Ishikawa (cell line): ENCODE measurements at regions not wholly inside any gene's neighbourhood (a gene's known extent, or its start where the extent isn't known, plus 50 kb on each side); places are given as distances from the start of the nearest gene placed in this dataset.

Experiments used
- CEBPB ChIP-seq: IDR thresholded peaks from 2 replicates; pipeline ENCODE4 v1.6.1; 2012
- CREB1 ChIP-seq: IDR thresholded peaks from 2 replicates; pipeline ENCODE4 v1.6.1; 2012; ENCODE audit warnings: low read depth
- EGR1 ChIP-seq: IDR thresholded peaks from 2 replicates; pipeline ENCODE4 v1.6.1; 2012
- EP300 ChIP-seq: IDR thresholded peaks from 2 replicates; pipeline ENCODE4 v1.6.1; 2012; ENCODE audit warnings: borderline replicate concordance
- FOXM1 ChIP-seq: IDR thresholded peaks from 2 replicates; pipeline ENCODE4 v1.6.1; 2012; ENCODE audit warnings: low read depth, borderline replicate concordance
- NFIC ChIP-seq: IDR thresholded peaks from 2 replicates; pipeline ENCODE4 v1.6.1; 2012
- RAD21 ChIP-seq: IDR thresholded peaks from 2 replicates; pipeline ENCODE4 v1.6.1; 2012; ENCODE audit warnings: low read depth
- REST ChIP-seq: IDR thresholded peaks from 2 replicates; pipeline ENCODE4 v1.6.1; 2012; ENCODE audit warnings: low read depth, mild to moderate bottlenecking
- TAF1 ChIP-seq: IDR thresholded peaks from 2 replicates; pipeline ENCODE4 v1.6.1; 2012; ENCODE audit warnings: low read depth, mild to moderate bottlenecking
- TCF12 ChIP-seq: IDR thresholded peaks from 2 replicates; pipeline ENCODE4 v1.6.1; 2012; ENCODE audit warnings: low read depth
- TEAD4 ChIP-seq: IDR thresholded peaks from 2 replicates; pipeline ENCODE4 v1.6.1; 2012
- USF1 ChIP-seq: IDR thresholded peaks from 2 replicates; pipeline ENCODE4 v1.6.1; 2012
- YY1 ChIP-seq: IDR thresholded peaks from 2 replicates; pipeline ENCODE4 v1.6.1; 2012; ENCODE audit warnings: low read depth
- ZBTB7A ChIP-seq: IDR thresholded peaks from 2 replicates; pipeline ENCODE4 v1.6.1; 2012; ENCODE audit warnings: low read depth
- TF ChIP-seq, protein P1 (sequence below): IDR thresholded peaks from 2 replicates; pipeline ENCODE4 v1.6.1; 2012

DNA sequence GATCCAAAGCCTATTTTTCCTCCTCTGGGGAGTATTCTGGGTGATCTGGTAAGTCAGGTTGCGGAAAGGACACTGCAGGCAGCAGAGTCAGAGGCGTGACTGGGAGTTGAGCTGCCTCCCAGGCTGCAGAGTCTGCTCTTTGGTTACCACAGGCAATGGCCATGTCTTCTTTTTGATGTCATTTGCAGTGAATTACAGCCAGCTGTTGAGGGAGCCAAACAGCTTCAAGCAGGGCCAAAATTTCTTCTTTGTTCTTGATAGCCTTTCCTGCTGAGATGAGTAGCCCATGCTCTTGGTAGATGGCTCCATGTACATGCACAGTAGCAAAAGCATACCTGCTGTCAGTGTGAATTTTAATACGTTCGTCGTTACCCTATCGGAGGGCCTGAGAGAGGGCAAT is 116.6 kb upstream of the PZP start:
- TF ChIP-seq NFIC (no peak), REST (no peak), YY1 (no peak), USF1 (no peak), RAD21 (no peak), CEBPB (no peak), TCF12 (no peak), TEAD4 (no peak), CREB1 (no peak), EGR1 (no peak), TAF1 (no peak), ZBTB7A (no peak), EP300 (no peak), FOXM1 (no peak)
- TF ChIP-seq, protein P1, sequence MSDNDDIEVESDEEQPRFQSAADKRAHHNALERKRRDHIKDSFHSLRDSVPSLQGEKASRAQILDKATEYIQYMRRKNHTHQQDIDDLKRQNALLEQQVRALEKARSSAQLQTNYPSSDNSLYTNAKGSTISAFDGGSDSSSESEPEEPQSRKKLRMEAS, result no peak

- TF ChIP-seq EGR1 (no peak), ZBTB7A (no peak), YY1 (no peak), NFIC (no peak), CREB1 (no peak), TCF12 (no peak), USF1 (no peak)
- TF ChIP-seq, protein P1, result no peak
Measured at GRCh38 chr12:9323144-9323681, 115.0 kb upstream of the PZP start.

DNA sequence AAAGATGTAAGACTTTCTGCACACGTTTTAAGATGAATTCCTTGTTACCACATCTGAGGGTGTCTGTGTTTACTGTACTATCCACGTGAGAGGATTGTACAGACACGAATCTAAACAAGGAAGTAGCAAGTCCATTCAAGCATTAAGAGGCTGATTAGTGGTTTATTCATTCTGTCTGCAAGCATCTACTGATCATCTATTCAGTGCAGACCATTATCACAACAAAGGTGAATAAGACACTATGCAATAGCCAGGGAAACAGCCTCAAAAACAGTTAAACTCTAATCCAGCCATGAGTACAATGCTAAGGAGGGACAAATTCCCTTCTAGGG is 111.6 kb upstream of the PZP start:
- no peak for TF ChIP-seq TAF1
- TF ChIP-seq, protein P1, result no peak
- TF ChIP-seq EGR1, result no peak
- TF ChIP-seq CEBPB, result no peak
- TF ChIP-seq TEAD4, result no peak
- no peak for TF ChIP-seq FOXM1
- no peak for TF ChIP-seq TCF12
- TF ChIP-seq YY1, result no peak
- TF ChIP-seq RAD21, result no peak
- no peak for TF ChIP-seq ZBTB7A
- TF ChIP-seq NFIC, result no peak

DNA sequence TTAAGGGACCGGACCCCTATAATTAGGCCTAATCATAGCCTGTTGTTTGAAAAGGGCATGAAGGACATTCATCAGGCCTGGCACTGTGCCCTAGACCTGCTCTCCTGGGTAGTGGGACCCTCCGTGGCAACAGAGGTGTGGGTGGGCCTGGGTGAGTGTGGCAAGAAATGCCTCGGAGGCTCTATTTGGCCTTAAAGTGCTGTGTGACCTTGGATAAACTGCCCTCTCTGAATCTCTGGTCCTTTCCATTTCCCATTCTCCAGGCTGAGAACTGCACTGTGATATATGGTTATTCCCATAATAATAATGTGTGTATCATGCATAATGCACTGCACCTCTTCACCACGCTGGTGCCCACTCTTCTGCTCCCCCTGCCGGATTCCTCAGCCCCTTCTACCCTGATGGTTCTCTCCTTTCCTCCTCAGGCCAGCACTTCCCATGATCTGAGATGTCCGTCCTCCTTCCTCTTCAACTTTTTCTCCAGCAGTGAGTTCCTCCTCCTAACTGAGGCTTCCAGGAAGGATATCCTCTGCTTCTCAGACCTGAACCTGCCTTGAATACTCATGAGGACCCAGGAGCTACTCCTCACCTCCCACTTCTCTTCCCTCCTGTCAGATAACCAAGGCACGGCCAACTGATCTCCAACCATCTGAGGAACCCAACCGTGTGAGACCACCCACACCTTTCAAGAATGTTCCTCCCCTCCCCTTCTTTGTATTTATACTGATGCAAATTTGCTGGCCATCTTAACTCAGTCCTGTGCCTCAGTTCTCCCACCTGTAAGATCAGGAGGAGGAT is 111.0 kb upstream of the PZP start:
- TF ChIP-seq EP300, result no peak
- no peak for TF ChIP-seq REST
- no peak for TF ChIP-seq FOXM1
- TF ChIP-seq USF1, result no peak
- TF ChIP-seq, protein P1, result no peak
- no peak for TF ChIP-seq NFIC
- no peak for TF ChIP-seq CREB1
- TF ChIP-seq ZBTB7A, result no peak
- no peak for TF ChIP-seq EGR1
- TF ChIP-seq RAD21, result no peak
- TF ChIP-seq YY1, result no peak
- TF ChIP-seq TAF1, result no peak
- no peak for TF ChIP-seq CEBPB
- no peak for TF ChIP-seq TEAD4
- no peak for TF ChIP-seq TCF12

DNA sequence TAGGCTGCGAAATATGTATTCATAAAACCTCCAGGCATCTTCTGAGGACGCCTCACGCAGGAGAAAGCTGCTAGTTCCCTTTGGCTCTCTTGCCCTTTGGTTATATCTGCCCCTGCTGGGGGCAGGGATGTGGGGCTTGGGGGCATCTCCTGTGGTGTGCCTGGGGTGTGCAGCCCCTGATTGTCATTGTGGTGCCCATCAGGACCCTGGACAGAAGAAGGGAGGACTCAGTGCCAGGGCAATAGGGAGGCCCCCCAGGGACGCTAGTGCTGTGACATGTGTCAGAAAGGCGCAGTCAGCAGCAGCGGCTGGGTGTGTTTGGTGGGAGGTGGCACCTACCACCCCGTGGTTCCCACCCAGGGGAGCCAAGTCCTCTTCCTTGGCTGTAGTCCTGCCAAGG is 102.5 kb upstream of the PZP start:
- TF ChIP-seq REST, result peak; percentile 61
